ENCODE measurements at regions not wholly inside any gene's neighbourhood (a gene's known extent, or its start where the extent isn't known, plus 50 kb on each side); places are given as distances from the start of the nearest gene placed in this dataset.
"Not testable (repeated sequence)": the region's sequence is repeated elsewhere in the genome, so short reads cannot be mapped to it uniquely, and the experiment has no call there.

DNA sequence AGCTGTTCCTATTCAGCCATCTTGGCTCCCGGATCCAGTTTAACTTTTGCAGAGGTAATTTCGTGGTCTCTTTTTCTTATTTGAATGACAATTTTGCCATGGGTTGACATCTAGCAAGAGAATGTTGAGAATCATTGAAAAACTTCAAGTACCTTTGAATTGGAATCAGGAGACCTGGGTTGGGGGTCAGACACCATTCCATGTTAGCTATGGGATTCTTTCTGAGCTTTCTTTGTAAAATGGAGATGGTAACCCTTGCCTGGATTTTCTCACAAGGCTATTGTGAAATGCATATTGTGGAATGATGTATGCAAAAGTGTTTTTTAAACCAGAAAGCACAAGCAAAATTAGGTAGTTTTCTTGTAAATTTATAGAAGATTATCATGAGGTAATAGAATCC lies 79.1 kb upstream of the HAND2 start:
- H3K4me1 ChIP-seq (replicated peaks in 1 of 2): no peaks in the 10 kb centered on the region
- H3K27me3 ChIP-seq: no peaks in the 10 kb centered on the region
- TF ChIP-seq POLR2A (IDR thresholded peaks at IDR 0.05): no peak
- TF ChIP-seq, protein P1, sequence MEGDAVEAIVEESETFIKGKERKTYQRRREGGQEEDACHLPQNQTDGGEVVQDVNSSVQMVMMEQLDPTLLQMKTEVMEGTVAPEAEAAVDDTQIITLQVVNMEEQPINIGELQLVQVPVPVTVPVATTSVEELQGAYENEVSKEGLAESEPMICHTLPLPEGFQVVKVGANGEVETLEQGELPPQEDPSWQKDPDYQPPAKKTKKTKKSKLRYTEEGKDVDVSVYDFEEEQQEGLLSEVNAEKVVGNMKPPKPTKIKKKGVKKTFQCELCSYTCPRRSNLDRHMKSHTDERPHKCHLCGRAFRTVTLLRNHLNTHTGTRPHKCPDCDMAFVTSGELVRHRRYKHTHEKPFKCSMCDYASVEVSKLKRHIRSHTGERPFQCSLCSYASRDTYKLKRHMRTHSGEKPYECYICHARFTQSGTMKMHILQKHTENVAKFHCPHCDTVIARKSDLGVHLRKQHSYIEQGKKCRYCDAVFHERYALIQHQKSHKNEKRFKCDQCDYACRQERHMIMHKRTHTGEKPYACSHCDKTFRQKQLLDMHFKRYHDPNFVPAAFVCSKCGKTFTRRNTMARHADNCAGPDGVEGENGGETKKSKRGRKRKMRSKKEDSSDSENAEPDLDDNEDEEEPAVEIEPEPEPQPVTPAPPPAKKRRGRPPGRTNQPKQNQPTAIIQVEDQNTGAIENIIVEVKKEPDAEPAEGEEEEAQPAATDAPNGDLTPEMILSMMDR (IDR thresholded peaks at IDR 0.05): no peak
- DNase-seq: no peak
- intact Hi-C loops (cut with DNase I): no loop called here
- H3K9me3 ChIP-seq (replicated peaks in 1 of 3): no peaks in the 10 kb centered on the region
- 50 to 73% (median 71%) methylated on average over 2 of the region's 2 CpGs for WGBS, 4 donors
- no peak overlapping the region for H3K4me3 ChIP-seq
- no peak overlapping the region for H3K27ac ChIP-seq
- no peaks in the 10 kb centered on the region for H3K36me3 ChIP-seq (replicated peaks in 1 of 2)

DNA sequence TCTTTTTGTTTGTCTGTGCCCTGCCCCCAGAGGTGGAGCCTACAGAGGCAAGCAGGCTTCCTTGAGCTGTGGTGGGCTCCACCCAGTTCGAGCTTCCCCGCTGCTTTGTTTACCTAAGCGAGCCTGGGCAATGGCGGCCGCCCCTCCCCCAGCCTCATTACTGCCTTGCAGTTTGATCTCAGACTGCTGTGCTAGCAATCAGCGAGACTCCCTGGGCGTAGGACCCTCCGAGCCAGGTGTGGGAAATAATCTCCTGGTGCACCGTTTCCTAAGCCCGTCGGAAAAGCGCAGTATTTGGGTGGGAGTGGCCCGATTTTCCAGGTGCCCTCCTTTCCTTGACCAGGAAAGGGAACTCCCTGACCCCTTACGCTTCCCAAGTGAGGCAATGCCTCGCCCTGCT lies 78.6 kb upstream of the HAND2 start:
- WGBS, 4 donors: 34 to 59% (median 37%) methylated on average over 7 to 15 of the region's 15 CpGs; no CpG with 5 or more reads in 1 of the 4 donors
- intact Hi-C loops (cut with DNase I); H3K36me3 ChIP-seq (replicated peaks in 1 of 2); H3K27ac ChIP-seq; H3K4me1 ChIP-seq (replicated peaks in 1 of 2); H3K27me3 ChIP-seq; DNase-seq; H3K4me3 ChIP-seq; H3K9me3 ChIP-seq (replicated peaks in 1 of 3): not testable (repeated sequence)

DNA sequence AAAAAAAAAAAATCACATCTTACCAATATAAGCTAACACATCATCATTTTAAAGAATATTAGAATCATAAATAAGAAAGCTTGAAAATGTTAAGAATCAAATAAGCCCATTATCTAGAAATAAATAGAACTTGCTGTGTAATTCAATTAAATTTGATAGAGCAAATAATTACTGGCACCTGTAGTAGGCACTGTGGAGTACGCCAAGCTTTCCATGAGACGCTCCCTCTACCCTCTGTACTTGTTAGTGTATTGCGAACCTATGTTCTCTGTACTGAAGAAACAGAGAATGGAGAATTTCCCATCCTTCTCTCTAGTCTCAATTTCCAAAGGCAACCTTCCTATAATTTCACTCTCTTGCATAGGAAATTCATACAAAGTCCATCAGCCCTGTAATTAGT lies 61.7 kb upstream of the HAND2 start:
- TF ChIP-seq, protein P1 (IDR thresholded peaks at IDR 0.05): no peak
- TF ChIP-seq POLR2A (IDR thresholded peaks at IDR 0.05): no peak
- Histone ChIP-seq H3K36me3 (replicated peaks in 1 of 2) (no peaks in the 10 kb centered on the region), H3K4me1 (replicated peaks in 1 of 2) (no peaks in the 10 kb centered on the region), H3K27me3 (no peaks in the 10 kb centered on the region), H3K27ac (no peak overlapping the region), H3K4me3 (no peak overlapping the region), H3K9me3 (replicated peaks in 1 of 3) (no peaks in the 10 kb centered on the region)
- intact Hi-C loops (cut with DNase I): no loop called here
- no peak for DNase-seq
- 81 to 88% (median 83%) methylated on average over 3 of the region's 3 CpGs for WGBS, 4 donors

DNA sequence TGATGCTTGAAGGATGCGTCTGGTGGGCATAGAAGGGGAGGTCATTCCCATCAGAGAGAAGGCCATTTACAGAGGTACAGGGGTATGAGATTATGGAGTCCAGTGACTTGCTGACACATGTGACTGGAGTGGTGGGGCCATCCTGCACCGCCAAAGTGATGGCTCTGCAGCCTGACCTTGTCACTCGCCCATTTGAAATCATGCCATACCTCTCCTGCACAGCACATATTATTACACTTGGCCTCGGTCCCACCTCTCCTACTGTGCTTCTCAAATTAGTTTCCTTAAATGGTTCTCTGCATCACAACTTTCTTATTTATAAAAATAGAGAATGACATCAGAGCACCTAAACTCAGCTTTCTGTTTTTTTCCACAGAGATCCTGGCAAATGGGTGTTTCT lies 60.7 kb upstream of the HAND2 start:
- intact Hi-C loops (cut with DNase I): no loop called here
- 57 to 75% (median 66%) methylated on average over 4 of the region's 4 CpGs for WGBS, 4 donors
- no peaks in the 10 kb centered on the region for H3K36me3 ChIP-seq (replicated peaks in 1 of 2)
- TF ChIP-seq POLR2A (IDR thresholded peaks at IDR 0.05): no peak
- TF ChIP-seq, protein P1 (IDR thresholded peaks at IDR 0.05): no peak
- no peak overlapping the region for H3K27ac ChIP-seq
- no peaks in the 10 kb centered on the region for H3K4me1 ChIP-seq (replicated peaks in 1 of 2)
- no peaks in the 10 kb centered on the region for H3K27me3 ChIP-seq
- no peak for DNase-seq
- H3K9me3 ChIP-seq (replicated peaks in 1 of 3): no peaks in the 10 kb centered on the region
- H3K4me3 ChIP-seq: no peak overlapping the region

DNA sequence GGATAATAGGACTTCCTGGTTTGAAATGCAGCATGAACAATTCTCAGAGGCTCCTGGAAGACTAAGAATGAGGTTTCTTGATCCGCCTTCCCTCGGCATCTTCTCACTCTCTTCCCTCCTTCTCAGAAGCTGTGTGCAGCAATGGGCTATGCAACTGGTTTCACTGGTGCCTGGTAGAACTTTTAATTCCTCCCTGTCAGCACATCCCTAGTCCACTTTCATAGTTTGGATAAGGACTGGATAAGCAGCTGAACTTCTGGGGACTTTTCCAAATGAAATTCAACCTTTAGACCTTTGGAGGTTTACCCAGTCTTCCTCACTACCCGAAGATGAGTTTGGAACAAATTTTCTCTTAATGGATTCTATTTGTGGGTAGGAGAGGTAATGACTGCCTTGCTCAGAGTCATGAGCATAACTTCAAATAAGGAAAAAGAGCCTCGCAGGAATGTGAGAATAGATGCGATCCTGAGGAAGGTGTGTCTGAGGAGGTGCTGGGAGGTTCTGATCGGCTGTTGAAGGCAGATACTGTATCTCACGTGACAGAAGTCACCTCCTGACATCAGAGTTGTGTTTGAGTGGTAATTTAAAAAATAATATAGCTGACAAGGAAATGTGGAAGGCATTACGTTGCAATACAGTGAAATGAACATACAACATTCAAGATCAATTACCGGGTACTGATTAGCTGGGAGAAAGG lies 56.0 kb upstream of the HAND2 start:
- Histone ChIP-seq H3K27ac (no peak overlapping the region), H3K4me3 (no peak overlapping the region), H3K9me3 (replicated peaks in 1 of 3) (no peaks in the 10 kb centered on the region), H3K27me3 (no peaks in the 10 kb centered on the region), H3K36me3 (replicated peaks in 1 of 2) (no peaks in the 10 kb centered on the region), H3K4me1 (replicated peaks in 1 of 2) (no peaks in the 10 kb centered on the region)
- intact Hi-C loops (cut with DNase I): no loop called here
- WGBS, 4 donors: 68 to 74% (median 70%) methylated on average over 9 of the region's 9 CpGs
- no peak for DNase-seq
- TF ChIP-seq POLR2A (IDR thresholded peaks at IDR 0.05): no peak
- TF ChIP-seq, protein P1 (IDR thresholded peaks at IDR 0.05): no peak
